MCF 10A (cell line): ENCODE measurements at regions not wholly inside any gene's neighbourhood (a gene's known extent, or its start where the extent isn't known, plus 50 kb on each side); places are given as distances from the start of the nearest gene placed in this dataset.
"Not testable (repeated sequence)": the region's sequence is repeated elsewhere in the genome, so short reads cannot be mapped to it uniquely, and the experiment has no call there.

ENCODE experiments used
- BruUV-seq: library from RNA; stranded (reverse); fragments of 400-500 nt; replicated peaks from 2 replicates; lab custom pipeline; 2021; lab: Mats Ljungman, UMichigan
- CTCF ChIA-PET: fragments of 300-600 bp; sonication (Branson Sonifier 250); formaldehyde crosslinking; extraction: SDS; loops from one replicate; lab custom pipeline; 2021; ENCODE audit warnings: antibody characterized with exemption, inconsistent platforms; lab: Yijun Ruan, JAX
- POLR2A ChIA-PET: fragments of 300-600, 350-650 bp; sonication (Branson Sonifier 250); formaldehyde crosslinking; extraction: SDS; loops from one replicate; lab custom pipeline; 2020; ENCODE audit warnings: antibody characterized with exemption, inconsistent platforms; lab: Yijun Ruan, JAX
- DNase-seq: peaks from one replicate; pipeline ENCODE4 v3.0.0-alpha.2; 2018; ENCODE audit not compliant: unreplicated experiment
- H3K27ac Mint-ChIP-seq: one replicate; pipeline ENCODE4 v1.8.0; 2022; ENCODE audit warnings: mild to moderate bottlenecking, low read depth, mixed read lengths; ENCODE audit not compliant: unreplicated experiment
- H3K27me3 Mint-ChIP-seq: one replicate; pipeline ENCODE4 v1.8.0; 2022; ENCODE audit warnings: mixed read lengths; ENCODE audit not compliant: insufficient read depth, unreplicated experiment
- H3K36me3 Mint-ChIP-seq: one replicate; pipeline ENCODE4 v1.8.0; 2022; ENCODE audit warnings: mild to moderate bottlenecking, moderate library complexity, mixed read lengths; ENCODE audit not compliant: insufficient read depth, unreplicated experiment
- H3K4me1 Mint-ChIP-seq: one replicate; pipeline ENCODE4 v1.8.0; 2022; ENCODE audit warnings: mixed read lengths; ENCODE audit not compliant: insufficient read depth, unreplicated experiment
- H3K4me3 Mint-ChIP-seq: one replicate; pipeline ENCODE4 v1.8.0; 2022; ENCODE audit warnings: mild to moderate bottlenecking, moderate library complexity, mixed read lengths; ENCODE audit not compliant: unreplicated experiment
- H3K9me3 Mint-ChIP-seq: one replicate; pipeline ENCODE4 v1.8.0; 2022; ENCODE audit warnings: mixed read lengths; ENCODE audit not compliant: unreplicated experiment
- intact Hi-C: fragments of 100-400 bp; cut with micrococcal nuclease; formaldehyde crosslinking; loops from 2 replicates; pipeline ENCODE4 v1.14.1; 2022
- TF ChIP-seq, protein P1 (sequence below): fragments of 200-600 bp; IDR thresholded peaks from one replicate; pipeline ENCODE4 v1.8.0; 2022; ENCODE audit warnings: antibody characterized with exemption, mild to moderate bottlenecking; ENCODE audit not compliant: unreplicated experiment

DNA sequence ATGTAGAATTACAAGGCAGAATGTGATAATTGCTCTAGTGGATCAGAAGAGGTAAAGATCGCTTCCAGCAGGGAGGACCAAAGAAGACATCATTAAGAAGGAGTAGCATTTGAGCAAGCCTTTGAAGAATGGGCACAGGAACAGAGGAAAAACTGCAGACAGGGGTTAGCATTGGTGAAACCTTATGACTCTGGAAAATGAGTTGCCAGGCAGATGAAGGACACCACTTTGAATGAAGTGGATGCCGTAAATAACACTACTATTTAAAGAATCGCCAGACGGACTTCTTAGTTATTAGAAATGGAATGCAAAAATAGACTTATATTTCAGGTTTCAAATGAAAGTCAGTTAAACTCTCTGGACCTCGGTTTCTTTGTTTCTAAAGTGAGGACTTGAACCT lies 727.7 kb downstream of the USP25 start:
- no peak overlapping the region for H3K4me3 Mint-ChIP-seq
- POLR2A ChIA-PET: interaction anchor here (1.7 kb wide), 1 partner anchor 49 kb away, joined by 5 read pairs; no protein-coding TSS in a partner anchor
- H3K36me3 Mint-ChIP-seq: no peaks in the 10 kb centered on the region

DNA sequence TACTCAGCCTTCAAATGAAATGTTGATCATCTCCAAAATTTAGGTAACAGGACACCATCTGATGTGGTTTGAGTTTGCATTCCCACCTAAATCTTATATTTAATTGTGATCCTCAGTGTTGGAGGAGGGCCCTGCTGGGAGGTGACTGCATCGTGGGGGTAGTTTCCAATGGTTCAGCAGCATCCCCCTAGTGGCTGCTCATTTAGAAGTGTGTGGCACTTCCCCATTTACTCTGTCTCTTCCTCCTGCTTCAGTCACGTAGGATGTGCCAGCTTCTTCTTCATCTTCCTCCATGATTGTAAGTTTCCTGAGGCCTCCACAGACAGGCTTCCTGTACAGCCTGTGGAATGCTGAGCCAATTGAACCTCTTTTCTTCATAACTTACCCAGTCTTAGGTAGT lies 731.2 kb downstream of the USP25 start:
- Mint-ChIP-seq H3K4me3 (no peak overlapping the region), H3K27ac (no peak overlapping the region), H3K9me3 (peaks cover 15% of the 10 kb centered on the region), H3K27me3 (no peaks in the 10 kb centered on the region), H3K4me1 (no peaks in the 10 kb centered on the region), H3K36me3 (no peaks in the 10 kb centered on the region)
- no TSS peak for BruUV-seq
- intact Hi-C loops: no loop called here
- TF ChIP-seq, protein P1, sequence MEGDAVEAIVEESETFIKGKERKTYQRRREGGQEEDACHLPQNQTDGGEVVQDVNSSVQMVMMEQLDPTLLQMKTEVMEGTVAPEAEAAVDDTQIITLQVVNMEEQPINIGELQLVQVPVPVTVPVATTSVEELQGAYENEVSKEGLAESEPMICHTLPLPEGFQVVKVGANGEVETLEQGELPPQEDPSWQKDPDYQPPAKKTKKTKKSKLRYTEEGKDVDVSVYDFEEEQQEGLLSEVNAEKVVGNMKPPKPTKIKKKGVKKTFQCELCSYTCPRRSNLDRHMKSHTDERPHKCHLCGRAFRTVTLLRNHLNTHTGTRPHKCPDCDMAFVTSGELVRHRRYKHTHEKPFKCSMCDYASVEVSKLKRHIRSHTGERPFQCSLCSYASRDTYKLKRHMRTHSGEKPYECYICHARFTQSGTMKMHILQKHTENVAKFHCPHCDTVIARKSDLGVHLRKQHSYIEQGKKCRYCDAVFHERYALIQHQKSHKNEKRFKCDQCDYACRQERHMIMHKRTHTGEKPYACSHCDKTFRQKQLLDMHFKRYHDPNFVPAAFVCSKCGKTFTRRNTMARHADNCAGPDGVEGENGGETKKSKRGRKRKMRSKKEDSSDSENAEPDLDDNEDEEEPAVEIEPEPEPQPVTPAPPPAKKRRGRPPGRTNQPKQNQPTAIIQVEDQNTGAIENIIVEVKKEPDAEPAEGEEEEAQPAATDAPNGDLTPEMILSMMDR: no peak
- ChIA-PET POLR2A (no interaction called here), CTCF (interaction anchor here (0.6 kb wide), 1 partner anchor 376 kb away, joined by 3 read pairs; no protein-coding TSS in a partner anchor)
- no peak for DNase-seq

More for the DNA sequence above, 727.7 kb downstream of the USP25 start:
- no TSS peak for BruUV-seq
- CTCF ChIA-PET: interaction anchor here (0.5 kb wide), 1 partner anchor 156 kb away, joined by 4 read pairs; no protein-coding TSS in a partner anchor
- Mint-ChIP-seq H3K9me3 (peaks cover 7% of the 10 kb centered on the region), H3K4me1 (no peaks in the 10 kb centered on the region), H3K27me3 (no peaks in the 10 kb centered on the region), H3K27ac (no peak overlapping the region)
- intact Hi-C loops: loop anchor here (10.0 kb wide), 1 partner anchor 817 kb away; no protein-coding TSS in a partner anchor
- no peak for DNase-seq
- TF ChIP-seq, protein P1: no peak

DNA sequence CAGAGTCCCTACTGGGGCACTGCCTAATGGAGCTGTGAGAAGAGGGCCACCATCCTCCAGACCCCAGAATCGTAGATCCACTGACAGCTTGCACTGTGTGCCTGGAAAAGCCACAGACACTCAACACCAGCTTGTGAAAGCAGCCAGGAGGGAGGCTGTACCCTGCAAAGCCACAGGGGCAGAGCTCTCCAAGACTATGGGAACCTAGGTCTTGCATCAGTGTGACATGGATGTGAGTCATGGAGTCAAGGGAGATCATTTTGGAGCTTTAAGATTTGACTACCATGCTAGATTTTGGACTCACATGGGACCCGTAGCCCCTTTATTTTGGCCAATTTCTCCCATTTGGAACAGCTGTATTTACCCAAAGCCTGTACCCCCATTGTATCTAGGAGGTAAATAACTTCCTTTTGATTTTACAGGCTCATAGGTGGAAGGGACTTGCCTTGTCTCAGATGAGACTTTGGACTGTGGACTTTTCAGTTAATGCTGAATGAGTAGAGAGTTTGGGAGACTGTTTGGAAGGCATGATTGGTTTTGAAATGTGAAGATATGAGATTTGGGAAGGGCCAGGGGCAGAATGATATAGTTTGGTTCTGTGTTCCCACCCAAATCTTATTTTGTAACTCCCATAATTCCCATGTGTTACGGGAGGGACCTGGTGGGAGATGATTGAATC lies 734.6 kb downstream of the USP25 start:
- intact Hi-C loops, H3K4me3 Mint-ChIP-seq, H3K4me1 Mint-ChIP-seq, H3K36me3 Mint-ChIP-seq, H3K27me3 Mint-ChIP-seq, BruUV-seq, POLR2A ChIA-PET: not testable (repeated sequence)
- CTCF ChIA-PET: interaction anchor here (1.2 kb wide), 1 partner anchor 21 kb away, joined by 3 read pairs; no protein-coding TSS in a partner anchor
- H3K9me3 Mint-ChIP-seq: peaks cover 15% of the 10 kb centered on the region
- H3K27ac Mint-ChIP-seq: peak overlapping the region; percentile 20
- DNase-seq: peak; percentile 53

DNA sequence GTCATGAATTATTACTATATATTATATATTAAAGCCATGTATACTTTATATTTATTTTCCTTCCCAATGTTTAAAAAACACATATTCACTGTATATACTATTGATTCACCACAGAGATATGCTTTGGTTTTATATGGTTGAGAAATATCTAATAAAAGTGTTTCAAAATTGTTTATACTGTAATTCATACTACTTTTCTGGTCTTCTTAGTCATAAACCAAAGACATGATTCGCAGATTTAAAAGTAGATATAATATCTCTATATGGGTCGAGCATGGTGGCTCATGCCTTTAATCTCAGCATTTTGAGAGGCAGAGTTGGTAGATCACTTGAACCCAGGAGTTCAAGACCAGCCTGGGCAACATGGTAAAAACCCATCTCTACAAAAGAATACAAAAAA lies 738.4 kb downstream of the USP25 start:
- H3K27ac Mint-ChIP-seq: no peak overlapping the region
- no TSS peak for BruUV-seq
- ChIA-PET CTCF (no interaction called here), POLR2A (no interaction called here)
- TF ChIP-seq, protein P1: no peak
- H3K4me1 Mint-ChIP-seq: no peaks in the 10 kb centered on the region
- H3K27me3 Mint-ChIP-seq: no peaks in the 10 kb centered on the region
- no peak overlapping the region for H3K4me3 Mint-ChIP-seq
- peaks cover 4% of the 10 kb centered on the region for H3K9me3 Mint-ChIP-seq
- intact Hi-C loops: no loop called here
- H3K36me3 Mint-ChIP-seq: no peaks in the 10 kb centered on the region
- peak; percentile 9 for DNase-seq
